ENCODE measurements at regions not wholly inside any gene's neighbourhood (a gene's known extent, or its start where the extent isn't known, plus 50 kb on each side); places are given as distances from the start of the nearest gene placed in this dataset.

DNA sequence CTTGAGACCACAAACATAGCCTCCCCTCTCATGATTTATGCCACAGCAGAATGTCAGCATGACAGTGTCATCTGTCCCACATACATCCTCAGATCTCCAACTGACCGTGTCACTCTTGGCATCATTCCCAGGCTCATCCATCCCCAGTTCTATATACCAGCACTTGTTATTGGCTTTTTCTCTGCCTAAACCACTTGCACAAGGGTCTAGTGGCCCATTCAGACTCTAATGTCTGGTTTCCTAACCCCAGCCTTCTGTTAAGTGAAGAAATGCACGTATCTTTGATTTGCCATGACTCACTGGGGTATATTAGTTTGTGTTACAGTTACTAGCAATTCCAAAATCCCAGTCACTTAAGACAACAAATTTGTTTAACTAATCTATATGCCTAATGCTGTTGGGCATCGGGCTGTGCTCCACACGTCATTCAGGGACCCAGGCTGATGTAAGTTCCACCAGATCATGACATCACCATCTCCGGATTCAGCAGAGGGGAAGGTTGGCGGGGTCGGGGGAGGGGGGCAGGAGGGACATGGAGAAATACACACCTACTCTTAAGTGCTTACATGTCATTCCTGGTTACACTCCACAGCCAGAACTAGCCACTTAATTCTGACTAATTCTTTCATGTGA lies 517.4 kb downstream of the BUD13 start:
- no peak for DNase-seq (ENCODE audit: low read depth)

DNA sequence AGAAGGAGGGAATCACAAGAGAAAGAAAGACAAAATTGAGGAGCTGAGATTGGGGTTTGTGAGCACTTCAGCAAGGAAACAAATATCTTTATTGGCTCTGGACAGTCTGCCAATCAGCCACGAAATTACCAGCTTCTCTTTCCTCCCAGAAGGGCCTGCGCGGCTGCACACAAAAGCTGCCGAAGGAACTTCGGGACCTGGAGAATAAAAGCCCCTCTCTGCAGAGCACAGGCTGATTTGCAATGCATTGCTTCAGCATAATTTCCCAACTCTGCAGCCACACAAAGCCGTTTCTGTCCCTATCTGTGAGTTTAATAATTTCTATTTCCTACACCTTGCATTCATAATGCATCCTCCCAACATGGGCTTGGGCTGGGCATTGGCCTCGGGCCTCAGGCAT lies 522.6 kb downstream of the BUD13 start:
- no peak for DNase-seq (ENCODE audit: low read depth)

DNA sequence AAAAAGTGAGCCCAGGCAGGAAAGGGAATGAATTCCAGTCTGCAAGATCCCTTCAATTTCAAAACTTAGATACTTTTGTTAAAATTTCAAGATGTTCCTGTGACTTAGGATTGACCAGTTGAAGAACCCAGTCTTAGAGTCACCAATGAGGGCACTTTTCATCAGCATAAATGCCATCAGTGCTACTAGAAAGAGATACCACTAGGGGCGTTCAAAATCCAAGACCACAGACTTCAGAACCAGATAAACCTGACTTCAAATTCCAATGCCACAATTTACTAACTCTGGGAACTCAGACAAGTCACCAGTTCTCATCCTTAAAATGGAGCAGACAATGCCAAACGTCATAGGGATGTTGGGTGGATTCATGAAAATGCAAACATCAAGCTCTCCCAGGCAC lies 523.2 kb downstream of the BUD13 start:
- no peak for DNase-seq (ENCODE audit: low read depth)

DNA sequence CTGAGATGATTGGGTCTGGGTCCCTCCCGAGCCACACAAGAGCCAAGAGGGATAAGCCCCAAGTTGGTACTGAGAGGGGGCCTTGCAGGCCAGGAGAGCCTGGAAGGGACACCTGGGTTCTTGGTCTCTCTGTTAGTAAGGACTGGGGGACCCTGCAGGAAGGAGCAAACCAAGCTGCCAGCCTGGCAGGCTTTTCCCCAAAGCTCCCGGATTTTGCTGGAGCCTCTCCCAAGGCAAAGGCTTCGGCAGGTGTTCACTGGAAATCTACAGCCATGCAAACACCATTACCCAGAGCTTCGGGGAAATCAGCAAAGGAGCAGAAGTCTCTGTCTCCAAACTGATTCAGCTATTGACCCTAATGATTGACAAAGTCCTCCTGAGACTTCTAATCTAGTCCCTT lies 527.9 kb downstream of the BUD13 start:
- no peak for DNase-seq (ENCODE audit: low read depth)

DNA sequence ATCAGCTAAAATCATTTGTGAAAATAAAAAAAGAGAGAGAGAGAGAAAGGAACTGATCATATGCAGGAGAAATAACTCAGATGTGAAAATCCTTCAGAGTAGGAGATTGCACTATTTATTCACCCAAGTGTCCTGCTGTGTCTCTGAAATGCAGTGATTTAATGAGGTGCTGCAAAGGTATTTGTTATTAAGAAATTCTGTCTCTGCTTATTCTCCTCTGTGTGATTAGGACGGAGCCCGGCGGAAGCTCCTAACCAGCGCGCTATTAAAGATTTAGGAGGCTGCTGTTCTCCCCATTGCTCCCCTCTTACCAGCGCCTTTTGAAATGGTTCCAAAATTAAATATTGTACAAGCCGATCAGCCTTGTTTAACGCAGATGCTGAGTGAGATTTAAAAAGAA lies 528.3 kb downstream of the BUD13 start:
- no peak for DNase-seq (ENCODE audit: low read depth)

DNA sequence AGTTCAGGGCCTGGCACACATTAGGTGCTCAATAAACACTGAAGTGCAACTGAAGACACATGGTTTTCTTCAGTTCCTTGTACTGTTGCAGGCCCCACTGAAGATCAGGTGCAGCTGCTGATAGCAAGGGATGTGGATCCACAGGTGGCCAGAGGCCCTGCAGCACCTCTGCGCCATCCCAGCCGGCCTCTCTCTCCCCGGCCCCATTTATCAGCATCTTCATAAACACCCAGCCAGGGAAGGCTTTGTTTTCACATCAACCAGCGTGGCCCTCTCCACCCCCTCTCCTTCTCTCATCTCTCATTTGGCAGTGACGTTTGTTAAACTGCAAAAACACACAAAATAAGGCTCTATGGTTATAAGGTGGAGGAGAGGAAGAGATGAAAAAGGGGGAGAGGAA lies 528.8 kb downstream of the BUD13 start:
- DNase-seq (ENCODE audit: low read depth): no peak

DNA sequence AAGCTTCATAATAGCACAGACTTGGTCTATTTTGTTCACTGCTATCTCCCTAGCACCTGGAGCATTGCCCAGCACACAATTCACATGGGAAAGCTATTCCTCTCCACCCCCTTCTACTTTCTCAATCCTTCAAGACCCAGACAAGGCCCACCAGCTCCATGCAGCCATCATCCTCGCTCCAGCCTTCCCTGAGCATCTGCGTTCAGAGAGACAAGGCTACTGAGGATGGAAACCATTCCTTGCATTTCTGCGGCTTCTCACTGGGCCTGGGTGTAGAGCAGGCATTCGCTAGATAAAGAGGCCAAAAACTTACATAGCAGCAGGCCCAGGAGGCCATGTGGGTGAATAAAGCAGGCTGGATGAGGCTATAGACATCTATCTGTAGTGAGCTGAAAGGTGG lies 530.8 kb downstream of the BUD13 start:
- DNase-seq (ENCODE audit: low read depth): no peak

DNA sequence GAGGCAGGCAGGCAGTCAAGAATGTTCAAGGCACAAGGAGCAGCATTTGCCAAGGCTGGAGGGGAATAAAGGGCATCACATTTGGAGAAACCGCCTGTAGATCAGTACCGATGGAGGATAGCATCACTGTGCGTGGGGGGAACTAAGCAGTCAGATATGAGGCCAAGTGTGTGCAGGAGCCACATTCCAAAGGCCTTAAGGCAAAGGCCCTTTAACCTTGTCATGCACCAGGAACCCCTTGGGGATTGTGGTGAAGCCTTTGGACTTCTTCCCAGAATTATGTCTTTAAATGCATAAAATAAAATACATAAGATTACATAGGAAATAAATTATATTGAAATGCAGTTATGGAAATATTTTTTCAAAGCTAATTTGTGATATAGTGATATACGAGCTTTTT lies 532.1 kb downstream of the BUD13 start:
- DNase-seq (ENCODE audit: low read depth): no peak

DNA sequence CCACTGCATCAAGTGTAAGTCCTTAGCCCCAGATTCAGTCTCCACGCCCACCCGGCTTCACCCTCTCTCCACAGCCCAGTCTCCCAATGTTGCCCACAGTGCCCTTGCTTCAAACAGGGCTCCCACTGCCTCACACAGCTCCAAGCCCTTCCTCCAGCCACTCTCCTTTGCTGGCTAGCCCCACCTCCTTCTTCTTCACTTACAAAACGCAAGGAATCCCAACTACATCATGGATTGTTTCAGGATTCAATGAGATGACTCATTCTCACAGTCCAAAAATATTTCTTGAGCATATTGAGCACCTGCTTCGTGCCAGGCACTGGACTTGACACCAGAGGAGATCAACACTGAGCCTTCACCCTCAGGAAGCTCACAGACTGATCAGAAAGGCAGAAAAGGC lies 533.5 kb downstream of the BUD13 start:
- no peak for DNase-seq (ENCODE audit: low read depth)

DNA sequence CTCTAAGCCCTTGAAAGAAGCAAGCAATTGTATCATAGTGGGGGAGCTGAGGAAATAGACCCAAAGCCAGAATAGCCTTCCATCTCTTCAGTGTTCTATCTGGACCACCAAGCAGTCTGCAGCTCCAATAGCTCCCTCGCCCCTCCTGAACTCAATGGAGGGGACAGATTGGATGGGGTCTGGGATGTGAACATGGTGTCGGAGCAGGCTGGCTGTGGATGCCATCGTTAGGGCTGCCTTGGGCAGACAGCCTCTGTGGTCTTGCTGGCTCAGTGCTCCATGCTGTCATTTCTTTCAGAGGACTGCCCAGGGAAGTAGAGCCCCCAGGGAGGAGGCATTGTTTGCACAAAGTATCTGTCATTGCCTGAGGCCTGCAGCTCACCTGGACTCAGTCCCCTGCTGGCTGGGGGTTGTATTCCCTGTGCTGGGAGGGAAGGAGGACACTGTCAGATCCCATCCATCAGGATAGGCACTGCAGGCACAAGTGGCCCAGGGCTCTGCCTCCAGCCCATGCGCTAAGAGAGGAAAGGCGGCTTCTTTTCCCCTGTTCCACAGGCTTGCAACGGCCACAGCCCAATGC lies 537.7 kb downstream of the BUD13 start:
- DNase-seq (ENCODE audit: low read depth): no peak

DNA sequence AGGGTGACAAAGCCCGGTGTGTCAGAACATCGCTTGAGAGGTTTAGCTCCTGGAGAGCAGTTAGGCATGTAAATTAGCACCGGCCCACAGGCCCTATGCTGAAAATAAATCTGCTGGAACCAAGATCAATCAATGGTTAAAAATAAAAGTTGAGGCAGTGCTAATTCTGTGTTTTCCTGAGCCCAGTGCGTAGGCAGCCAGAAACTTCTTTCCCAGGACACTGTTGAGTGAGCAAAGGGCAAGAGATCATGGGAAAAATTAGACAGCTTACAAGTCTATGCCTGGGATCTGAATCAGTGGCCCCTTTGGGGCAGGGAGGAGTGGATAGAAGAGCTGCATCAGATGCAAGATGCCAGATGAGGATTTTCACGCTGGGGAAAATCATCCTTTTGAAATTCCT lies 539.2 kb downstream of the BUD13 start:
- DNase-seq (ENCODE audit: low read depth): no peak

DNA sequence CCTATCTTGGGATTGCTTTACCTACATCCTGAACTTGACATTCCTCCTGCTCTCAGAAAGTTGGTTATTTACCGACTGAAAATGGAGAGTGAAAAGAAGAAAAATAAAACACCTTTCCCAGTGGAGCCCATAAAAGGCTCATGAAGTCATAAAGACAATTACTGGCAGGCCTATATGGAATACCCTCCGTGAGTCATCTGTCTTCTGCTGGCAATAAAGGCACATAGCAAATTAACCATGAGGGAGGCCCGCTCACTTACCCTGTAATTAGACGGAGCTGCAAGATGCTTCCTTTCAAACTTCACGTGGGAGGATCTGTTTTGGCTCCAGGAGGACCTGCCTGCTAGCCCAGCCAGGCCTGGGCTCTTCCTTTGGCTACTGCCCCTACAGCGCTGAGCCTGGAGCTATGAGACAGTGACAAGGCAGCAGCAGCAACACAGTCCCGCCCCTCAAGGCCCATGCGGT lies 540.4 kb downstream of the BUD13 start:
- DNase-seq (ENCODE audit: low read depth): no peak

DNA sequence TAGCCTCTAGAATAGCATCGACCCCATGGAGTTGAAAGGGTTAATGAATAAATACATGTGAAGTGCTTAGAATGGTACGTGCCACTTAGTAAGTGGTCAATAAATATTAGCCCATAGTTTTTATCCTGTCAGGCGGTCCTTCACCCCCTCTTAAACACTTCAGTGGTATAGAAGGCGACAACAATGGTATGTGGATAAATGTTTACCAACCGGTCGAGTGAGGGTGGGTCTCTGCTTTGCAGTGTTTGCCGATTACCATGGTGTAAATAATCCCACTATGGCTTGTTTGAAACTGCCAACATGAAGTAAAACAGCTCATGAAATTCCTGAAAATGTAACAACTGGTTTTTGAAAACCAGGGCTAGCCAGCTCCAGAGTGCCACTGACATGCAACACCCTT lies 541.2 kb downstream of the BUD13 start:
- no peak for DNase-seq (ENCODE audit: low read depth)

DNA sequence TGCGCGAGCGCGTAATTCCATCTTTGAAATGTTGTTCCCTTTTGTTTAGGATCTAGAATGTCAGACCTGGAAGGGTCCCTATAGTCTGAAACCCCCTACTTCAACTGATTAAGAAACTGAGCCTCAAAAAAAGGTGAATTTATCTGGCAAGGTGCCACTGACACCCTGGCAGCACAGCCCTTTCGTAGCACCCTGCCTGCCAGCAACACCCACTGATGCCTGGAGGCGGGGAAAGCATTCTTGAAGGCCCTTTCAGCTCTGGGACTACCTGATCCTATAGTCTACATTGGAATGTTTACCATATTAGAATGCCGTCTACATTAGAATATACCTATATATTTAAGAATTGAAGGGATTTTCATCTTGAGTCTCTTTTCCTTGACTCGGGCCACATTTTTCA lies 542.3 kb downstream of the BUD13 start:
- no peak for DNase-seq (ENCODE audit: low read depth)

DNA sequence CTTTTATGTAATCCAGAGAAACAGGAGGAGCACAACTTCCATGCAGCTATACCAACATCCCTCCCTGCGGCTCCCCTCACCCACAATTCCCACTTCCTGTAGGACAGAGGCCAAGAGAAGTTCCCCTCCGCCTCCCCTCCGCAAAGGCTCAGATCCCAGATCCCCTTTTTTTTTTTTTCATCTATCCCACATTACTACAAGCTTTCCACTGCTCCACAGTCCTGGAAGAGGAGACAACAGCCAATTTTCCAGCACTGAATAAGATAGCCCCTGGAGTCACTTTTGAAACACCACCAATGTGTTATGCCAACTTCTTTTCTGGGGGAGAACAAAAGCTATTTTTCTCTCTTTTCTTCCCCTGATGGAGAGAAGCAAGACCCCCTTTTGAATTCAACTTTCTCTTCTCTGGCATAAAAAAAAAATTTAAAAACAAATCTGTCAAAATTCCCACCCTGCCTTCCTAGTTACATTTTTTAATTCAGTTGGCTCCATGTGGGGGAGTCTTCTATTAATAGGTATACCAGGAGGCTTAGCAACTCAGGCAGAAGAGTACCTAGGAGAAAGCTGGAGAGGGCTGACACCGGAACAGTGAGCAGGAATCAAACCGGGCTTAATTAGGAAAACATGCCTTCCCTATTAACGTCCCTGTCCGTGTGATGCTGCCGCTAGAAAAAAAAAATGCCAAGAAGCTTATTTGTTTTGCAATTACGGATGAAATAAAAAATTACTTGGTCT lies 543.4 kb downstream of the BUD13 start:
- DNase-seq (ENCODE audit: low read depth): no peak

DNA sequence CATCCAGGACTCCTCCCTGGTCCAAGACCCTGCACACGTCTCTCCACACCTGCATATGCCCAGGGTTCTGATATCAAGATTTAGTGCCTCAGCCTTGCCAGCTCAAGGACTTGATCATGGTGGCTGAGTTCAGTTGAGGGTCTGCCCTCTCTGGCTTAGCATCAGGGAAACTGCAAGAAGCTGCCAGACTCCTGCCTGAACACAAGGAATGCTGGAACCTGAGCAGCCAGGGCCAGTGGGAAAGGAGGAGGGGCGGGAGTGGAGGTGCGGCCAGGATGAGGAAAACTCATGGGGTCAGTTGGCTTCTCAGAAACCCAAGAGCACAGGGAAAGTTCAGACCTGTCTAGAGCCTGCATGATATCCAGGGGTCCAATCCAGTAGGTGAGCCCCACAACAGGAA lies 546.1 kb downstream of the BUD13 start:
- no peak for DNase-seq (ENCODE audit: low read depth)

DNA sequence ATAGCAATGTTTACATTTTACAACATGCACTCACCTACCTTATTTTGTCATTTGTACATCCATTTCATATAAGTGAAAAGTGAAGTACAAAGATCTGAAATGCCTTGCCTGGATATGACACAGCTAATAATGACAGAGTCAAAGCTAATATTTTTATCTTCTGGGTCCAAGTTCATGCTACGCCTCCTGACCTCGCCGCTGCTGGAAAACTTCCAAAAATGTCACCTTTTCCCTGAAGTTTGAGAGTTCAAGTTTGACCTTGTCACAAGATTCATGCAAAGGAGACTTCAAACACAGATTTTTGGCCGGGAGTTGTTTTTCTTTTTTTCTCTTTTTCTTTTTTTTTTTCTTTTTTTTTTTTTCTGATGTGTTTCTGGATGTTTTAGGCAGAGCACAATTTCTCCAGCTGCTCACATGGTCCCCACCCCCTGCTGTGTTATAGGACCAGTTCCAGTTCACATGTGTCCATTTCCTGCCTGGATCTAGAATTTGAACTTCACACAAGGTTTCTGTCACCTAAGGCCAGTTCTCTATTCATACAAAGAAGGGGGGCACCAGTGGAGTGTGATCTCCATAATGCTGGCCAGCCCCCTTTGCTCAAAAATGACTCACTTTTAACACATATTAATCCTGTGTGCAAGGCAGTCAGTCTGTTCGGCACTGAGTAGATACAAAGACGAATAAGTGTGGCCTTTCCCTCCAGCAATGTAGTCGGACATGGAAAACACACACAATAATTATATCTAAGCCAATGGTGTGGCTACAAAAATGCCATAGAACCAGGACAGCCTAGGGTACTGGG lies 546.8 kb downstream of the BUD13 start:
- no peak for DNase-seq (ENCODE audit: low read depth)

DNA sequence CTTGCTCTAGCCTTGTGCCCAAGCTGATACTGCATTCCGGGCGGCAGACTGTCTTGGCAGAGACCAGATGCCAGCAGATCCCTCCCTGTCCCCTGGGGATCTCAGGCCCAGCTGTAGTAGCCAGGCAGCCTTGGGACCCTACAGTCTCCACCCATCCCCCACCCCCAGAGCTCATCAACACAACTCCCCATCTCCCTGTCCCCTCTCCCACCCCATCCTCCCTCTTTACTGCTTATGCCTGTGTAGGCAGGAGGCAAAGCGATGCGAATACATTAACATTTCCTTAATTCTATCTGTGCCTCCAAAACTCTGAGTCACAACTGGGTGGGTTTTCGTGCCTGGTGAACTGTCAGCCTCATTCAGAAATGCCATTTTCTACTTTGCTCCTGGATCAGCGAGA lies 547.6 kb downstream of the BUD13 start:
- no peak for DNase-seq (ENCODE audit: low read depth)

DNA sequence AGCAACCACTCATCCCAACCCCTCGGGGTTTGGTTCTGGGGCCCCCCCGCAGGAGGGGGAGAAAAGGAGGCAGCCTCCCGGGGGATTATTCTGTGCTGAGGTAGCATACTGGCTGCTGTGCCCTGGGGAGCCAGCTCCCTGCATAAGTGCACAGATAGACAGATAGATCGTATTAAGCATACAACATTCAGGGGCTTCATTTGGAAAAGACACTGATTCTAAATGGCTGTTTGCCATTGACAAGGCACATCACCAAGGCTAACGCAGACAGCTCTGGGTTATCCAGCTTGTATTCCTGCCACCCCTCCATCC lies 547.9 kb downstream of the BUD13 start:
- DNase-seq (ENCODE audit: low read depth): no peak

DNA sequence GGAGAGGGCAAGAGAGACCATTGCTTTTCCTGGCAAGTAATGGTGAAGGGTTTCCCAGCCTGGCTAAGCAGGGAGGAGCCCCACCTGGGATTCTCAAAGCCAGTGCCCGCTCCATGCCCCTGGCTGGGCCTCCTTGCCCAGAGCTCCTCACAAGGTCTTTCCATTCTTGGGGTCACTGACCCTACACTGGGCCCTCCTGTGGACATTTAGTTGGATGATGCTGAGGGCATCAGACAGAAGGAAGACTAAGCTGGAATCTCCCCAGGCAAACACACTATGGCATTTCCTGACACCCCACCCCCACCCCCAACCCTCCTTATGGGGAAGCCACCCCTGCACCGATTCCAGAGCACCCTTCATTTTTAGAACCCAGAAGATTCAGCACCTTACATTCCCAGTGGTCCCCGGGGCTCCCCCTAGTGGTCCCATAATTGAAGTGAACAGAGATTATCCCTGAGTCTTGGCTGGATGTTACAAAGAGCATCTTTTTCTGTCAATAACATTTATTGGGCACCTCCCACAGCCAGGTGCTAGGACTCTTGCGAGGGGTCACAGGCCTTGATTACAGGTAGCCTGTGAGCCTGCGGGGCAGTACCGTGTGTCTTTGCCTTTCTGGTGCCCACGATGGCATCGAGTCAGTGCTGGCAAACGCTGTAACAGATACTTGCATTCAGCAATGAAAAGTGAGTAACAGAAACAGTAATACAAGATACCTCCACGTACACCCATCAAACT lies 548.5 kb downstream of the BUD13 start:
- DNase-seq (ENCODE audit: low read depth): peak; percentile 23

DNA sequence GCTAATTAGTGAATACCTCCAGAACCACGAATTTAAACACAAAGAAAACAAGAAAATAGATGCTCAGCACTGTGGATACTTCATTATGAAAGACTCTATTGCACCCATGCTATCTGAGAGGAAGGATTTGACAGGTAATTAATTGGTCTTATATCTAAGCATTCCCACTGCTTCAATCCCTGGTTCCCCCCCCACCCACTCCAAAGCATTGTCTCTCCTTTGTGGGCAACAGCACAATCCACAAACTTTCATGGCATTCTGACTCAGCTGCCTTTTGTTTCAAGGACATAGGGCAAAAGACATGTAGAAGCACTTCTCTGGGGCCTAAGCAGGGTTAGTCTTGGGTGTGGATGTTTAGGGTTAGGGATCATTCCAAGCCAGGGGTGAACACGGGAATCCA lies 551.4 kb downstream of the BUD13 start:
- no peak for DNase-seq (ENCODE audit: low read depth)

DNA sequence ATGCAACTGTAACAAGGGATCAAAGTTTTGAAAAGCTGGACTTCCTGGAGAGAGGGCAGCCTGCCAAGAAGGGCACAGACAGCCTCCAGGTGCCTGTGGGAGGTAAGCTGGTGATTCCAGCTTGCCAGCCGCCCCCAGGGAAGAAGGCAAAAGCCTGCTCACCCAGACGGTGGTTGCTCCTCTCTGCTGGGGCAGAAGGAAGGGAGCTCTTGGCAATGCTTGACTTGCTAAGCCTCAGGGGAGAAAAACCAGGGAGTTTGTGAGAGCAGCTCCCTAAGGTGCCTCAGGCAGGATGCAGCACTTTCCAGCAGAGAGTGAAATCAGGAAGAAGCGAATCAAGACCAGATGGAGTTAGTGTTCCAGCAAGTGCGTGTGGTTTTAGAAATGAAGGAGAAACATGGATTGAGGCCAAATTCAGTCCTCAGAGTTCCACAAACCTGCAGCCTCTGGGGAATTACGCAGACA lies 553.6 kb downstream of the BUD13 start:
- no peak for DNase-seq (ENCODE audit: low read depth)

Measured in iris pigment epithelial cell (primary cell).